A549 (cell line): ENCODE measurements at regions not wholly inside any gene's neighbourhood (a gene's known extent, or its start where the extent isn't known, plus 50 kb on each side); places are given as distances from the start of the nearest gene placed in this dataset.

Experiments used
- ATAC-seq, 2 experiments: fragments of 200-7000 bp in 1 of 2; fragments of >200 bp in 1 of 2; cut with Nextera tagmentation in 1 of 2; cut with Tn5 transposase in 1 of 2; 3 replicates each; pipeline versions ENCODE4 v1.8.0 to v1.9.1; 2018 to 2020; ENCODE audit warnings: mild to moderate bottlenecking in 1 of 2, moderate library complexity in 1 of 2
- CTCF ChIA-PET: fragments of 300-600 bp; sonication (Branson Sonifier 250); formaldehyde crosslinking; extraction: SDS; loops from one replicate; lab custom pipeline; 2021; ENCODE audit warnings: antibody characterized with exemption, inconsistent platforms; lab: Yijun Ruan, JAX
- POLR2A ChIA-PET: fragments of 350-600 bp; formaldehyde crosslinking; extraction: SDS; loops from one replicate; lab custom pipeline; 2021; ENCODE audit warnings: antibody characterized with exemption, inconsistent platforms; lab: Yijun Ruan, JAX
- DNase-seq, 2 experiments: peaks; one replicate each; pipeline versions ENCODE4 v3.0.0 to v3.0.0-alpha.2; 2011 to 2016; ENCODE audit warnings: low read depth in 1 of 2, low spot score in 1 of 2
- FAIRE-seq: peaks from 2 replicates; lab custom pipeline; 2011; peaks lifted over from hg19 to GRCh38; lab: Jason Lieb, UNC
- H3K27ac ChIP-seq, 2 experiments: fragments of >200 bp; sonication (Bioruptor Twin); formaldehyde crosslinking; 3 replicates each; pipeline ENCODE4 v1.5.1; 2016 to 2017
- H3K4me1 ChIP-seq: fragments of >200 bp; sonication (Bioruptor Twin); formaldehyde crosslinking; 3 replicates; pipeline ENCODE4 v1.6.1; 2016
- H3K4me2 ChIP-seq: fragments of >200 bp; sonication (Bioruptor Twin); formaldehyde crosslinking; 3 replicates; pipeline ENCODE4 v1.6.1; 2016
- H3K4me3 ChIP-seq: fragments of >200 bp; sonication (Bioruptor Twin); formaldehyde crosslinking; 3 replicates; pipeline ENCODE4 v1.5.1; 2016
- H3K9me3 ChIP-seq: fragments of >200 bp; sonication (Bioruptor Twin); formaldehyde crosslinking; 3 replicates; pipeline ENCODE4 v1.6.1; 2016
- BHLHE40 ChIP-seq: IDR thresholded peaks from 2 replicates; pipeline ENCODE4 v1.6.1; 2012; ENCODE audit warnings: low read depth, low read length, inconsistent platforms
- CBX2 ChIP-seq: fragments of 200-600 bp; sonication (generic); IDR thresholded peaks from 2 replicates; pipeline ENCODE4 v1.6.1; 2016; ENCODE audit warnings: low read depth, mild to moderate bottlenecking, borderline replicate concordance
- CEBPB ChIP-seq, 2 experiments: fragments of >200 bp in 1 of 2; sonication (Bioruptor Twin) in 1 of 2; formaldehyde crosslinking in 1 of 2; IDR thresholded peaks; 2 replicates each; pipeline ENCODE4 v1.6.1; 2012 to 2016
- E2F6 ChIP-seq: IDR thresholded peaks from 2 replicates; pipeline ENCODE4 v1.6.1; 2012; ENCODE audit warnings: low read depth, borderline replicate concordance
- ELK1 ChIP-seq: fragments of 150-350 bp; IDR thresholded peaks from 2 replicates; pipeline ENCODE4 v1.6.1; 2014; ENCODE audit warnings: low read depth, mild to moderate bottlenecking, low read length
- EP300 ChIP-seq, 2 experiments: fragments of >200 bp; sonication (Bioruptor Twin); formaldehyde crosslinking; IDR thresholded peaks; 2 replicates in 1 of 2; 3 replicates in 1 of 2; pipeline ENCODE4 v1.6.1; 2016 to 2017
- ESRRA ChIP-seq: fragments of 150-350 bp; IDR thresholded peaks from 2 replicates; pipeline ENCODE4 v1.6.1; 2014; ENCODE audit warnings: mild to moderate bottlenecking, low read length, borderline replicate concordance
- FOSL2 ChIP-seq, 2 experiments: fragments of 450-650 bp in 1 of 2; fragments of >200 bp in 1 of 2; sonication (Bioruptor Twin) in 1 of 2; formaldehyde crosslinking; IDR thresholded peaks; 2 replicates each; pipeline versions ENCODE4 v1.5.0 to v1.6.1; 2016 to 2020; ENCODE audit warnings: mild to moderate bottlenecking in 1 of 2, moderate library complexity in 1 of 2
- GATA3 ChIP-seq: IDR thresholded peaks from 2 replicates; pipeline ENCODE4 v1.6.1; 2012; ENCODE audit warnings: borderline replicate concordance
- HEYL ChIP-seq: fragments of 250-450 bp; sonication (Bioruptor Pico); IDR thresholded peaks from 2 replicates; pipeline ENCODE4 v1.8.0; 2021; ENCODE audit warnings: mild to moderate bottlenecking, moderate library complexity
- HOXA7 ChIP-seq: fragments of 250-450 bp; sonication (Bioruptor Pico); IDR thresholded peaks from 2 replicates; pipeline ENCODE4 v1.5.0; 2020; ENCODE audit warnings: mild to moderate bottlenecking, moderate library complexity
- KDM5A ChIP-seq: fragments of 200-600 bp; sonication (generic); IDR thresholded peaks from 2 replicates; pipeline ENCODE4 v1.6.1; 2016; ENCODE audit warnings: antibody characterized with exemption, mild to moderate bottlenecking
- NFE2L2 ChIP-seq: fragments of 150-350 bp; conservative IDR thresholded peaks from 2 replicates; pipeline ENCODE4 v1.6.1; 2014; ENCODE audit warnings: low read length
- NPAS2 ChIP-seq: fragments of 250-450 bp; sonication (Bioruptor Pico); IDR thresholded peaks from 2 replicates; pipeline ENCODE4 v1.8.0; 2022; ENCODE audit warnings: mild to moderate bottlenecking, moderate library complexity, borderline replicate concordance
- NR3C1 ChIP-seq: fragments of >200 bp; sonication (Bioruptor Twin); formaldehyde crosslinking; IDR thresholded peaks from 3 replicates; pipeline ENCODE4 v1.6.1; 2017
- PHF8 ChIP-seq: fragments of 200-600 bp; sonication (generic); IDR thresholded peaks from 2 replicates; pipeline ENCODE4 v1.6.1; 2016; ENCODE audit warnings: low read depth, mild to moderate bottlenecking, antibody characterized with exemption, moderate library complexity, borderline replicate concordance
- POLR2A ChIP-seq: IDR thresholded peaks from 2 replicates; pipeline ENCODE4 v1.6.1; 2012; ENCODE audit warnings: mild to moderate bottlenecking, low read length
- RAD21 ChIP-seq, 2 experiments: fragments of >200 bp in 1 of 2; sonication (Bioruptor Twin) in 1 of 2; formaldehyde crosslinking in 1 of 2; IDR thresholded peaks in 1 of 2; conservative IDR thresholded peaks in 1 of 2; 2 replicates in 1 of 2; 3 replicates in 1 of 2; pipeline ENCODE4 v1.6.1; 2012 to 2018; ENCODE audit warnings: inconsistent platforms in 1 of 2
- REST ChIP-seq: fragments of 200-600 bp; sonication (generic); IDR thresholded peaks from 2 replicates; pipeline ENCODE4 v1.6.1; 2016; ENCODE audit warnings: antibody characterized with exemption, mild to moderate bottlenecking, moderate library complexity
- RFX5 ChIP-seq: fragments of 450-650 bp; IDR thresholded peaks from 2 replicates; pipeline ENCODE4 v1.7.1; 2014; ENCODE audit warnings: antibody characterized with exemption, mild to moderate bottlenecking, moderate library complexity
- USF2 ChIP-seq: fragments of 450-650 bp; IDR thresholded peaks from 2 replicates; pipeline ENCODE4 v1.6.1; 2014; ENCODE audit warnings: antibody characterized with exemption
- ZNF302 ChIP-seq: fragments of 250-450 bp; sonication (Bioruptor Pico); IDR thresholded peaks from 2 replicates; pipeline ENCODE4 v1.9.0; 2021; ENCODE audit warnings: inconsistent platforms, mild to moderate bottlenecking, moderate library complexity
- ZSCAN20 ChIP-seq: fragments of 250-450 bp; sonication (Bioruptor Pico); IDR thresholded peaks from 2 replicates; pipeline ENCODE4 v1.8.0; 2022; ENCODE audit warnings: mild to moderate bottlenecking, moderate library complexity
- WGBS: methylation state at CpG from one replicate; pipeline ENCODE4 v1.1.6; 2017; ENCODE audit errors: missing lambda C conversion rate; 5-methylcytosine and 5-hydroxymethylcytosine counted together

GRCh38 chr12:127664901-127665300 is 602.1 kb upstream of the TMEM132C start:
- no peak overlapping the region for H3K4me3 ChIP-seq
- no peak overlapping the region for H3K27ac ChIP-seq
- CTCF ChIA-PET: interaction anchor here (1.5 kb wide), 1 partner anchor 12 kb away, joined by 8 read pairs; no protein-coding TSS in a partner anchor
- H3K4me1 ChIP-seq: no peaks in the 10 kb centered on the region
- TF ChIP-seq ZSCAN20: no peak
- no peak for TF ChIP-seq NR3C1
- TF ChIP-seq REST: no peak
- TF ChIP-seq BHLHE40: no peak
- no peak for TF ChIP-seq HEYL (CRISPR knock-in tag)
- DNase-seq (no peak), FAIRE-seq (no peak), ATAC-seq (no peak)
- H3K9me3 ChIP-seq: no peaks in the 10 kb centered on the region
- H3K4me2 ChIP-seq: no peak overlapping the region
- 3% methylated on average over 4 of the region's 4 CpGs for WGBS
- POLR2A ChIA-PET: no interaction called here

- POLR2A ChIA-PET: no interaction called here
Observed at GRCh38 chr12:127667131-127667685, 599.8 kb upstream of the TMEM132C start.

GRCh38 chr12:127670294-127670693 is 596.7 kb upstream of the TMEM132C start:
- 8% methylated on average over 5 of the region's 5 CpGs for WGBS
- Histone ChIP-seq H3K4me3 (no peak overlapping the region), H3K27ac (no peak overlapping the region), H3K9me3 (no peaks in the 10 kb centered on the region), H3K4me1 (no peaks in the 10 kb centered on the region), H3K4me2 (no peak overlapping the region)
- ATAC-seq (no peak), FAIRE-seq (no peak), DNase-seq (no peak)
- ChIA-PET CTCF (no interaction called here), POLR2A (no interaction called here)
- TF ChIP-seq EP300 (IDR thresholded peaks at IDR 0.05) (no peak), POLR2A (no peak), NPAS2 (CRISPR knock-in tag) (no peak), CEBPB (IDR thresholded peaks at IDR 0.05) (no peak), ZNF302 (CRISPR knock-in tag) (no peak), E2F6 (no peak)

More at GRCh38 chr12:127667131-127667685, 599.8 kb upstream of the TMEM132C start:
- Histone ChIP-seq H3K27ac (no peak overlapping the region), H3K4me1 (no peaks in the 10 kb centered on the region), H3K9me3 (no peaks in the 10 kb centered on the region), H3K4me3 (no peak overlapping the region), H3K4me2 (no peak overlapping the region)
- 0% methylated on average over 3 of the region's 3 CpGs for WGBS
- ATAC-seq (no peak), FAIRE-seq (no peak), DNase-seq (no peak)
- CTCF ChIA-PET: interaction anchor here (1.2 kb wide), 1 partner anchor 10 kb away, joined by 5 read pairs; no protein-coding TSS in a partner anchor
- TF ChIP-seq PHF8 (no peak), CBX2 (no peak), USF2 (no peak), ZNF302 (CRISPR knock-in tag) (no peak), HOXA7 (CRISPR knock-in tag) (no peak), ESRRA (no peak), GATA3 (no peak), BHLHE40 (no peak), FOSL2 (IDR thresholded peaks at IDR 0.05) (no peak), FOSL2 (CRISPR knock-in tag; IDR thresholded peaks at IDR 0.05) (no peak), ELK1 (no peak), NFE2L2 (no peak), RAD21 (conservative IDR thresholded peaks at IDR 0.05 in 1 of 2, IDR thresholded peaks at IDR 0.05 in 1 of 2) (no peak), KDM5A (no peak), EP300 (IDR thresholded peaks at IDR 0.05) (no peak), RFX5 (no peak)
